ENCODE measurements at regions not wholly inside any gene's neighbourhood (a gene's known extent, or its start where the extent isn't known, plus 50 kb on each side); places are given as distances from the start of the nearest gene placed in this dataset.

GRCh38 chr15:69553686-69554085, 101.1 kb downstream of the RPLP1 start:
- Histone ChIP-seq H3K27ac (ENCODE audit: low read length) (peak overlapping the region; percentile 19), H3K36me3 (ENCODE audit: control insufficient read depth, insufficient read depth, low read length) (no peaks in the 10 kb centered on the region), H3K27me3 (ENCODE audit: control insufficient read depth, insufficient read depth, low read length) (peaks cover 36% of the 10 kb centered on the region), H3K4me3 (ENCODE audit: low read length) (no peak overlapping the region), H3K4me1 (ENCODE audit: control insufficient read depth, insufficient read depth, low read length) (peaks cover 53% of the 10 kb centered on the region), H3K9me3 (ENCODE audit: control insufficient read depth, low read depth, low read length) (peaks cover 21% of the 10 kb centered on the region)
- DNase-seq = peak; percentile 64 to 82
- WGBS (ENCODE audit: insufficient coverage, low lambda C conversion rate) = no CpG with 5 or more reads among the region's 4 CpGs

GRCh38 chr15:69554279-69554961, 101.8 kb downstream of the RPLP1 start:
- H3K36me3 ChIP-seq (ENCODE audit: control insufficient read depth, insufficient read depth, low read length) = no peaks in the 10 kb centered on the region
- no peak overlapping the region for H3K4me3 ChIP-seq (ENCODE audit: low read length)
- H3K27me3 ChIP-seq (ENCODE audit: control insufficient read depth, insufficient read depth, low read length) = peaks cover 32% of the 10 kb centered on the region
- H3K27ac ChIP-seq (ENCODE audit: low read length) = peak overlapping the region; percentile 19
- H3K9me3 ChIP-seq (ENCODE audit: control insufficient read depth, low read depth, low read length) = peaks cover 21% of the 10 kb centered on the region
- DNase-seq = peak; percentile 55 to 76
- peaks cover 54% of the 10 kb centered on the region for H3K4me1 ChIP-seq (ENCODE audit: control insufficient read depth, insufficient read depth, low read length)
- no CpG with 5 or more reads among the region's 7 CpGs for WGBS (ENCODE audit: insufficient coverage, low lambda C conversion rate)

GRCh38 chr15:69555080-69555479, 102.5 kb downstream of the RPLP1 start:
- Histone ChIP-seq H3K4me3 (ENCODE audit: low read length) (no peak overlapping the region), H3K27me3 (ENCODE audit: control insufficient read depth, insufficient read depth, low read length) (peaks cover 34% of the 10 kb centered on the region), H3K27ac (ENCODE audit: low read length) (no peak overlapping the region), H3K4me1 (ENCODE audit: control insufficient read depth, insufficient read depth, low read length) (peaks cover 54% of the 10 kb centered on the region), H3K9me3 (ENCODE audit: control insufficient read depth, low read depth, low read length) (peaks cover 21% of the 10 kb centered on the region), H3K36me3 (ENCODE audit: control insufficient read depth, insufficient read depth, low read length) (no peaks in the 10 kb centered on the region)
- WGBS (ENCODE audit: insufficient coverage, low lambda C conversion rate) = 86% methylated on average over 1 of the region's 8 CpGs
- DNase-seq = no peak

- no CpG with 5 or more reads among the region's 1 CpG for WGBS (ENCODE audit: insufficient coverage, low lambda C conversion rate)
- H3K36me3 ChIP-seq (ENCODE audit: control insufficient read depth, insufficient read depth, low read length) = no peaks in the 10 kb centered on the region
- peaks cover 13% of the 10 kb centered on the region for H3K9me3 ChIP-seq (ENCODE audit: control insufficient read depth, low read depth, low read length)
- H3K4me3 ChIP-seq (ENCODE audit: low read length) = no peak overlapping the region
- peaks cover 65% of the 10 kb centered on the region for H3K4me1 ChIP-seq (ENCODE audit: control insufficient read depth, insufficient read depth, low read length)
- H3K27me3 ChIP-seq (ENCODE audit: control insufficient read depth, insufficient read depth, low read length) = peaks cover 33% of the 10 kb centered on the region
- DNase-seq = peak; percentile 59 to 75
- H3K27ac ChIP-seq (ENCODE audit: low read length) = peak overlapping the region; percentile 61
These were observed 103.7 kb downstream of the RPLP1 start for GRCh38 chr15:69556344-69556743.

- H3K27ac ChIP-seq (ENCODE audit: low read length) = peak overlapping the region; percentile 66
- H3K36me3 ChIP-seq (ENCODE audit: control insufficient read depth, insufficient read depth, low read length) = no peaks in the 10 kb centered on the region
- peaks cover 73% of the 10 kb centered on the region for H3K4me1 ChIP-seq (ENCODE audit: control insufficient read depth, insufficient read depth, low read length)
- peak; percentile 85 to 94 for DNase-seq
- peaks cover 27% of the 10 kb centered on the region for H3K27me3 ChIP-seq (ENCODE audit: control insufficient read depth, insufficient read depth, low read length)
- H3K9me3 ChIP-seq (ENCODE audit: control insufficient read depth, low read depth, low read length) = peaks cover 7% of the 10 kb centered on the region
- H3K4me3 ChIP-seq (ENCODE audit: low read length) = no peak overlapping the region
- WGBS (ENCODE audit: insufficient coverage, low lambda C conversion rate) = no CpG with 5 or more reads among the region's 5 CpGs
These were observed 104.5 kb downstream of the RPLP1 start for GRCh38 chr15:69557020-69557706.

- WGBS (ENCODE audit: insufficient coverage, low lambda C conversion rate) = no CpG with 5 or more reads among the region's 2 CpGs
- H3K27me3 ChIP-seq (ENCODE audit: control insufficient read depth, insufficient read depth, low read length) = peaks cover 20% of the 10 kb centered on the region
- no peak overlapping the region for H3K4me3 ChIP-seq (ENCODE audit: low read length)
- DNase-seq = no peak
- H3K9me3 ChIP-seq (ENCODE audit: control insufficient read depth, low read depth, low read length) = no peaks in the 10 kb centered on the region
- H3K4me1 ChIP-seq (ENCODE audit: control insufficient read depth, insufficient read depth, low read length) = peaks cover 80% of the 10 kb centered on the region
- H3K36me3 ChIP-seq (ENCODE audit: control insufficient read depth, insufficient read depth, low read length) = no peaks in the 10 kb centered on the region
- peak overlapping the region; percentile 66 for H3K27ac ChIP-seq (ENCODE audit: low read length)
These were observed 105.2 kb downstream of the RPLP1 start for GRCh38 chr15:69557707-69558409.

- H3K4me1 ChIP-seq (ENCODE audit: control insufficient read depth, insufficient read depth, low read length) = peaks cover 69% of the 10 kb centered on the region
- H3K27ac ChIP-seq (ENCODE audit: low read length) = no peak overlapping the region
These were observed 107.0 kb downstream of the RPLP1 start for GRCh38 chr15:69559440-69560190.

GRCh38 chr15:69561071-69561784, 108.6 kb downstream of the RPLP1 start:
- DNase-seq = peak; percentile 80 to 91
- peak overlapping the region; percentile 30 for H3K27ac ChIP-seq (ENCODE audit: low read length)
- H3K27me3 ChIP-seq (ENCODE audit: control insufficient read depth, insufficient read depth, low read length) = peaks cover 22% of the 10 kb centered on the region
- peaks cover 54% of the 10 kb centered on the region for H3K4me1 ChIP-seq (ENCODE audit: control insufficient read depth, insufficient read depth, low read length)
- no peaks in the 10 kb centered on the region for H3K36me3 ChIP-seq (ENCODE audit: control insufficient read depth, insufficient read depth, low read length)
- 40% methylated on average over 1 of the region's 14 CpGs for WGBS (ENCODE audit: insufficient coverage, low lambda C conversion rate)
- H3K9me3 ChIP-seq (ENCODE audit: control insufficient read depth, low read depth, low read length) = no peaks in the 10 kb centered on the region
- no peak overlapping the region for H3K4me3 ChIP-seq (ENCODE audit: low read length)

More at GRCh38 chr15:69559440-69560190, 107.0 kb downstream of the RPLP1 start:
- Histone ChIP-seq H3K27me3 (ENCODE audit: control insufficient read depth, insufficient read depth, low read length) (peaks cover 19% of the 10 kb centered on the region), H3K9me3 (ENCODE audit: control insufficient read depth, low read depth, low read length) (no peaks in the 10 kb centered on the region), H3K36me3 (ENCODE audit: control insufficient read depth, insufficient read depth, low read length) (no peaks in the 10 kb centered on the region), H3K4me3 (ENCODE audit: low read length) (no peak overlapping the region)
- DNase-seq = no peak
- 92% methylated on average over 2 of the region's 5 CpGs for WGBS (ENCODE audit: insufficient coverage, low lambda C conversion rate)

GRCh38 chr15:69562116-69562515, 109.5 kb downstream of the RPLP1 start:
- Histone ChIP-seq H3K27ac (ENCODE audit: low read length) (peak overlapping the region; percentile 41), H3K4me1 (ENCODE audit: control insufficient read depth, insufficient read depth, low read length) (peaks cover 45% of the 10 kb centered on the region), H3K9me3 (ENCODE audit: control insufficient read depth, low read depth, low read length) (no peaks in the 10 kb centered on the region), H3K27me3 (ENCODE audit: control insufficient read depth, insufficient read depth, low read length) (peaks cover 22% of the 10 kb centered on the region), H3K4me3 (ENCODE audit: low read length) (no peak overlapping the region), H3K36me3 (ENCODE audit: control insufficient read depth, insufficient read depth, low read length) (no peaks in the 10 kb centered on the region)
- no peak for DNase-seq
- WGBS (ENCODE audit: insufficient coverage, low lambda C conversion rate) = 26% methylated on average over 3 of the region's 7 CpGs
